ENCODE measurements at regions not wholly inside any gene's neighbourhood (a gene's known extent, or its start where the extent isn't known, plus 50 kb on each side); places are given as distances from the start of the nearest gene placed in this dataset.
A peak's percentile ranks its signal among the peaks of the same experiment; 100 is the strongest.
"Not testable (repeated sequence)": the region's sequence is repeated elsewhere in the genome, so short reads cannot be mapped to it uniquely, and the experiment has no call there.

DNA sequence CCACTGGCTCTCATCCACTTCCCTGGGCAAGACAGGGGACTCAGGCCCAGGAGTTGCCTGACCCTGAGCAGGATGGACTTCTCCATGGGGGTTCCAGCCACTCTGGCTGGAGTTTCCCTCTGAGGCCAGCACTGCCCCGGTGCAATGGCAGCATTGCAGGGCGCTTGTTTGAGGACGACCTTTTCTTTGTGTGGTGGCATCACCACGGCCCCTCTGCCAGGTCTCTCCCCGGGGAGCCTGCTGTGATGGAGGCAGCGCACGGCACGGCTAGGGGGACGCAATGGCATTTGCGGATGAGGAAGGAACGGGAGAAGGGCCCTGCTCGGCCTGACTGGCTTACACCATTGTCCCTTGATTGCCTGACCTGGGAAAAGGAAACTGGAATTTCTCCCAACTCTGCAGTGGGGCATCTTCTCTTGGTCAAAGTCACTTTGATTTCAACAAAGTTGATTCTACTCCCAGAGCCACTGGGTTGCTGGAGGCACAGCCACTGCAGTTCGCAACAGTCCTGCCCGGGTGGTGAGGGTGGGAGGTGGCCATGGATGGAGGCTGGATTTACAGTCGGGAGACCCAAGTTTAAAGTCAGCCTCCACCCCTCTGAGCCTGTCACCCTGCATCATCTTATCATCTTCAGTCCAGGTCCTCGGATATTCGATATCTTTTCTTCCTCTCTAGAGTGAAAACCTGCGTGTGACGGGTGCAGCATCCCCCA is 82.9 kb upstream of the ZNF469 start:
- DNase-seq (ENCODE audit: low read depth), result no peak

DNA sequence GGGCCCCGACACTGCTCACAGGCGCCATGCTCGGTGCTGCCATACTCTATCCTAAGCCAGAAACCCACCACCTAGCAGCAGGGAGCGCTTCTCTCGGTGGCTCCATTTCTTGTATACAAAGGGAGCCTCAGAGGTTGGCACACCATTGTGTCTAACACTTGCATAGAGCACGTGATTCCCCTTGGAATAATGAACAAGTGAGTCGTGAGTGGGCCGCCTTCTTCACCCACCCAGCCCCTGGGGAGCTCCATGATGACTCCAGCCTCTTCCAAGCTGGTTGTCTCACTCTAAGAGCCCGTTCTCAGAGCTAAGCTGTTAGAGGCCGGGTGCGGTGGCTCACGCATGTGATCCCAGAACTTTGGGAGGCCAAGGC is 82.3 kb upstream of the ZNF469 start:
- no peak for DNase-seq (ENCODE audit: low read depth)

- DNase-seq (ENCODE audit: low read depth), result no peak
Measured at GRCh38 chr16:88301431-88301830, 81.3 kb upstream of the ZNF469 start.

DNA sequence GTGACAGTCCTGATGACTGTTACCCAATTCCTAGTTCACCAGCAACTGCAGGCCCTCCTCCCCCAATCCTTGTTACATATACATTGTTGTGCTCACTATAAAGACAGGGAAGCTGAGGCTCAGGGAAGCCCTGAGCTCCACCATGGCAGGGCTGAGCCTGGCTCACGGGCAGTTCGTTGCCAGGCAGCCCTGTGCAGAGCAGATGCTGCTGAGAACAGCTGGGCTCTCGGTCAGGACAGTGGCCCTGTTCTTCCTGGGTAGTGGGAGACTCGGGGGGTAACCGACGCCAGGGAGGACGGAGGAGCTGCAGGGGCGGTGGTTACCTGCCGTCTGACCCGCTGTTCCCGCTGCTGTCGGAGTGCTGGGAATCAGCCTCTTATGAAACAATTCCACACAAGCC is 80.9 kb upstream of the ZNF469 start:
- no peak for DNase-seq (ENCODE audit: low read depth)

DNA sequence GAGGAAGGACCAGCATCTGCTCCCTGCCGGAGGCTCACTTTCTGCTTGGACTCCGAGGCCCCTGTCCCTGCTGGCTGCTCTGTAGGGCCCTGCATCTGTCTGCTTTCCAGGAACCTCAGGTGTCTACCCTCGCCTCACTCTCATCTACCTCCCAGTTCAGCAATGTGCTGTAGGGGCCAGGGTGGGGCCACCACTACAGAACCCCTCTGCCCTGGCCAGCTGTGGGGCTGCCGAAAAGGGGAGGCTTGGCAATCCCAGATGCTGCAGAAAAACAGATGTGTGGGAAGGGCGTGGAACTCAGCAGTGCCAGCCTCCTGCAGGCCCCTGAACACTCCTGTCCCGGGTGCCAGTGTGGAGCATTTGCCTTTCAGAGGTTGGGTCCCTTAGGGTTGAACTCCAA is 80.1 kb upstream of the ZNF469 start:
- DNase-seq (ENCODE audit: low read depth), result no peak

GRCh38 chr16:88303405-88303804 is 79.4 kb upstream of the ZNF469 start:
- no peak for DNase-seq (ENCODE audit: low read depth)

- DNase-seq (ENCODE audit: low read depth), result peak; percentile 60
Measured at GRCh38 chr16:88303890-88304819, 78.6 kb upstream of the ZNF469 start.

DNA sequence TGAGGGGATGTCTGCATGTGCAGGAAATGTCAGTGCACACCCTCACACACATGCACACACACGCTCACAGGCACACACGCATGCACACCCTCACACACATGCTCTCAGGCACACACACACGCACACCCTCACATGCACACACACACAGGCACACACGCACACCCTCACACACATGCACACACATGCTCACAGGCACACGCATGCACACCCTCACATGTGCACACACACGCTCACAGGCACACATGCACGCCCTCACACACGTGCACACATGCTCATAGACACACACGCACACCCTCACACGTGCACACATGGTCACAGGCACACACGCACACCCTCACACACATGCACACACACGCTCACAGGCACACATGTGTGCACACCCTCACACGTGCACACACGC is 77.6 kb upstream of the ZNF469 start:
- DNase-seq (ENCODE audit: low read depth), result no peak

GRCh38 chr16:88306411-88306810 is 76.3 kb upstream of the ZNF469 start:
- no peak for DNase-seq (ENCODE audit: low read depth)

DNA sequence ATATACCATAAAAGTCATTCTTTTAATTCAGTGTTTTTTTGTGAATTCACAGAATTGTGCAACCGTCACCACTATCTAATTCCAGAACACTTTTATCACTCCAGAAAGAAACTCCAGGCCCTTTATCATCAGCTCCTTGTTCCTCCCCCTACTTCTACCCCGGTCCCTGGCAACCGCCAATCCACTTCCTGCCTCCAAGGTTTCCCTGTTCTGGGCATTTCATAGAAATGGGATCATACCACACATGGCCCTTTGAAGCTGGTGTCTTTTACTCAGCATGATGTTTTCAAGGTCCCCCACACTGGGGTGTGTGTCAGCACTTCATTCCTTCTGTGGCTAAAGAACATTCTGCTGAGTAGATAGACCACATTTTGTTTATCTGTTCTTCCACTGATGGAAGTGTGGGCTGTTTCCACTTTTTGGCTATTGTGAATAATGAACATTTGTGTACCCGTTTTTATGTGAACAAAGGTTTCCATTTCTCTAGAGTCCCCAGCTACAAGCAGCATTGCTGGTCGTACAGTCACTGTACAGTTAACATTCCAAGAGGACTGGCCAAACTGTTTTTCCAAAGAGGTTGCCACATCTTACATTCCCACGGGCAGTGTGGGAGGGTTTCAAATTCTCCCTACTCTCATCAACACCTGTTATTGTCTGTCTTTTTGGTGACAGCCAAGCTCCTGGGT is 75.8 kb upstream of the ZNF469 start:
- peak; percentile 78 for DNase-seq (ENCODE audit: low read depth)

- no peak for DNase-seq (ENCODE audit: low read depth)
Measured at GRCh38 chr16:88308441-88309173, 74.2 kb upstream of the ZNF469 start.

- DNase-seq (ENCODE audit: low read depth), result no peak
Measured at GRCh38 chr16:88309174-88309907, 73.4 kb upstream of the ZNF469 start.

- no peak for DNase-seq (ENCODE audit: low read depth)
Measured at GRCh38 chr16:88309908-88310265, 72.9 kb upstream of the ZNF469 start.

DNA sequence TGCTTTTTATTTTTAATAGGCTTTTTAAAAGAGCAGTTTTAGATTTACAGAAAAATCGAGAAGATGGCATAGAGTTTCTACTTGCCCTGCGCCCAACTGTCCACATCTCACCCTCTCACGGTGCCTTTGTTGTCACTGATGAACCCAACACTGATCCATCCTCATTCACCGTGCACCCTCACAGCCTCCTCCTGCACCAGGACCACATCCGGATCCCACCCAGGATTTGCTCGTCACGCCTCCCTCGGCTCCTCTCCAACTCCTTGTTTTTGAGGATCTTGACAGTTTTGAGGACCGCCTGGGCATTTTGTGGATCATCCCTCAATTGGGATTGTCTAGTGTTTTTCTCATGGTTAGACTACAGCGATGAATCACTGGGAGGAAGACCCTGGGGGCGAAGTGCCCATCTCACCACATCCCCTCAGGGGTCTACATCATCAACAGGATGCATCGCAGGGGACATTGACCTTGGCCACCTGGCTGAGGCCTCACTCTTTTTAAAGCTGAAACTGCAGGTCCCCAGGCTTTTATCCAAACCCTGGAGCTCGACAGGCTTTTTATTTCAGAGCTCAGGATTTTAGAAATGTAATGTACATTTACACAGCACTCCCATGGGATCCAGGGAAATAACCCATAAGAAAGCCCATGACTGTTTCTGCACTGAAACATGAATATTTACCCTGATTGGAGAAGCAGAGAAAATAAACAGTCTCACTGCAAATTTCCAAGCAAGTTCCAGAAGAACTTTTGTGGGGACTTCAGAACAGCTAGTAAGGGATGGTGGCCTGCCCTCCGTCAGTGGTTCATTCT is 71.8 kb upstream of the ZNF469 start:
- DNase-seq (ENCODE audit: low read depth), result peak; percentile 8

DNA sequence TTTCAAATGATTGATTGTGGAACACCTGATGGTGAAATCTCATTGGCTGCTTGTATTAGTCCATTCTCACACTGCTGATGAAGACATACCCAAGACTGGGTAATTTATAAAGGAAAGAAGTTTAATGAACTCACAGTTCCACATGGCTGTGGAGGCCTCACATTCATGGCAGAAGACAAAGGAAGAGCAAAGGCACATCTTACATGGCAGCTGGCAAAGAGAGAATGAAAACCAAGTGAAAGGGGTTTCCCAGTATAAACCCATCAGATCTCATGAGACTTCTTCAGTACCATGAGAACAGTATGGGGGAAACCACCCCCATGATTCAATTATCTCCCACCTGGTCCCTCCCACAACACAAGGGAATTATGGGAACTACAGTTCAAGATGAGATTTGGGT is 70.9 kb upstream of the ZNF469 start:
- DNase-seq (ENCODE audit: low read depth), result not testable (repeated sequence)

DNA sequence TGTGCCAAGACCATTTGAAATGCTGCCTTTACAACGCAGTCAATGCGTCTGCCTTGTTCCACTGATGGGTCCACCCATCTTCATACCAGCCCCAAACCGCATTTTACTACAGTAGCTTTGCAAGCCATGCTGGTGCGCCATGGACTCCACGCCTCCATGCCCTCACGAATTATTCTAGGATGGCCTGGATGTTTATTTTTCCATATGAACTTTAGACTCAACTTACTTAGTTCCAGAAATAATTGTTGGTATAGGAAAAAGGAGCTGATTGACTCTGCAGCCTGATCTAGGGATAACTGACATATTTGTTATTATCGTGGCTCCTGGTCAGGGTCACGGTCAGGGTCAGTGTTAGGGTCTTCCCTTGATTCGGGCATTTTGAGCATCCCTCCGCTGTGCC is 70.0 kb upstream of the ZNF469 start:
- DNase-seq (ENCODE audit: low read depth), result no peak

GRCh38 chr16:88314991-88315542 is 67.7 kb upstream of the ZNF469 start:
- DNase-seq (ENCODE audit: low read depth), result no peak

- DNase-seq (ENCODE audit: low read depth), result peak; percentile 72
Measured at GRCh38 chr16:88315543-88316105, 67.1 kb upstream of the ZNF469 start.

DNA sequence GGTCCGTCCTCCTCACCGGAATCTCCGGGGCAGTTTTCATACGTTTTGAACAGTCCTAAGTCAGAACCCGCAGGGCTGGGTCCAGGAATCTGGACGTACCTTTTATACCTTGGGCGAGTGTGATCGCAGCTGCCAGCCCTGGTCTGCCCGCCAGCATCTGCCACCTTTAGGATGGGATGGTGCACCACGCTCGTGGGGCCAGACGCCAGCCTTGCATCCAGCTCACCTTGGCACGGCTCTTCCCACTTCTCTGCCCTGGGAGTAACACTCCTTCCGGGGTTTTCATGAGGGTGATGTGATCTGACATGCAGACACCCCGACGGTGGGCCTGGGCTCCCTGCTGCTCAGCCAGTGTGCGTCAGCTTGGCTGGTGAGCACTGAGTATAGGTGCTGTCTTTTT is 66.6 kb upstream of the ZNF469 start:
- DNase-seq (ENCODE audit: low read depth), result no peak

Measured in HT1080 (cell line).